GM21381 (cell line): ENCODE measurements at regions not wholly inside any gene's neighbourhood (a gene's known extent, or its start where the extent isn't known, plus 50 kb on each side); places are given as distances from the start of the nearest gene placed in this dataset.
"Not testable (repeated sequence)": the region's sequence is repeated elsewhere in the genome, so short reads cannot be mapped to it uniquely, and the experiment has no call there.

Experiments
- ATAC-seq: cut with Tn5 transposase; IDR thresholded peaks from one replicate; pipeline ENCODE4 v1.9.1; 2021; ENCODE audit warnings: mild to moderate bottlenecking, moderate library complexity; ENCODE audit not compliant: unreplicated experiment

GRCh38 chr6:4656106-4656505 lies 120.1 kb upstream of the CDYL start:
- no peak for ATAC-seq

GRCh38 chr6:4655196-4656025 lies 120.8 kb upstream of the CDYL start:
- no peak for ATAC-seq

GRCh38 chr6:4653141-4653540 lies 123.1 kb upstream of the CDYL start:
- ATAC-seq, result no peak

DNA sequence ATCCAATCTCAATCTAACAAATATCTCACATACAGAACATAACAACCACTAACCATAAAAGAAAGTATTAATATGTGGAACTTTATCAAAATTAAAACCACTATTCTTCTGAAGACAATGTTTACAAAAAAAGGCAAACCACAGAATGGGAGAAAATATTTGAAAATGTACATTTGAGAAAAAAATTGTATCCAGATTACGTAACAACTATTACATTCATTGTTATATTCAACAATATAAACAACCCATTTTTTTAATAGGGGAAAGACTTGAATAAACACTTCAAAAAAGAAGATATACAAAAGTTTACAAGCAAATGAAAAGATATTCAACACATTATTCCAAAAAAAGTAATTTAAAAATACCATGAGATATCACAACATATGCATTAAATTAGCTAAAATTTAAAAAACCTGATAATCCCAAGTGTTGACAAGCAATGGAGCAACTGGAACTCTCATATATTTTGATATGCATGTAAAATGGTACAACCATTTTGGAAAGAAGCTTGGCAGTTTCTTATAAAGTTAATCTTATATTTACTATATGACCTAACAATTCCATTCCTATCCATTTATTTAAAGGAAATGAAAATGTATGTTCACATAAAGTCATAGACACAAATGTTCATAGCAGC lies 124.3 kb upstream of the CDYL start:
- no peak for ATAC-seq

DNA sequence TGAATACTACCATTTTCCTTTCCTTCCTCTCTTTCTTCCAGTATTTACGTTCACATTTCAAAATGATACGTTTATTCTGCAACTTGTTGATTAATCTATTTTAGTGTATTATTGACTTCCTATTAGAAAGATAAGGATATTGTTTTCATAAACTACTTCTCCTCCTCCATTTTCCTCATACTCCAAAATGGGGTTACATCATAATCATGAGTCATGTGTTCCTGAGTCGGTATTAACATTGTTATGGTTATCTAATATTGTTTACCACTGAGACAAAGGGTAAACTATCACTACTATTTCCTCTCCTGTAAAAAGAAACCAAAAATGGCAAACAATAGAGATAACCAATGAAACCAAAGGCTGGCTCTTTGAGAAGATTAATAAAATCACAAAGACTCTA lies 126.5 kb upstream of the CDYL start:
- ATAC-seq, result no peak

DNA sequence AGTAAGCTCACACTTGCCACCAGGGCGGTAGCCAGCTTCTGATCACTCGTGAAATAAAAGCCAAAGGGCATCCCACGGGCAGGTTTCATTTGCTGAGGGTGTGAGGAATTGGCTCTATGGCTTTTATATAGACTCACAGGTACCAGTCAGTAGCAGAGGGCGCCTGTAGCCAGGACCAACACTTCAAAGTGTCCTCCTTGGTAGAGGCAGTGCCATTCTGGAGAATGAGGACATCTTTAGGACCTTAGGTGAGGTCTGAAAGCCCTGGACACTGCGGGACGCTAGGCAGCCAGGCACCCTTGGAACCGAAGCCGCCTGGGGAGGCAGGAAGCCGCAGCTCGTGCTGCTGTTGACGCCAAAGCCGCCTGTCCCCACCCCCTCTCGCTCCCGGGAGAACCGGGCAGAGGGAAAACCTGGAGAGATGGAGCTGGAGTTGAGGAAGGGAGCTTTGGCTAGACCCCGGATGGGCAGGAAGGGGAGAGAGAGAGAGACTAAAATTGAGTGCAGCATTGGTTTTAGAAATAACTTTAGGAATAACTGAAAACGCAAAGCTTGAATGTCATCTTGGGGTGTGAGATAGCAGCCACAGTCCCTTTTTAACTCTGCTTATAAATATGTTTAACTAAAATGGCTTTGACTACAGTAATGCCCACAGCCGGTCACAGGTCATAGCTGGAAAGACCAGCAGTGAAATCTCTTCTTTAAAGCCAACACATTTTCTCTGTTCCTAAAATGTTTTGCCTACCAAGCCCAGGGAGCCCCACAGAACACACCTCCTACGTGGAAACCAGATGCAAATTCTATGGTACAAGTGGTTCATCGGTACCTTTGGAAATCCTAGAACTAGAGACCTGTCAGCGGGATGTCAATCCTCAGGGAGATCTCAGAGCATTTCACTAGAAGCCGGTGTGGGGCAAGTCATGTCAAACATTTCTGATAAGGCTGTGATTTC lies 128.5 kb upstream of the CDYL start:
- ATAC-seq, result no peak

- ATAC-seq, result no peak
Observed at GRCh38 chr6:4645713-4646360, 130.4 kb upstream of the CDYL start.

DNA sequence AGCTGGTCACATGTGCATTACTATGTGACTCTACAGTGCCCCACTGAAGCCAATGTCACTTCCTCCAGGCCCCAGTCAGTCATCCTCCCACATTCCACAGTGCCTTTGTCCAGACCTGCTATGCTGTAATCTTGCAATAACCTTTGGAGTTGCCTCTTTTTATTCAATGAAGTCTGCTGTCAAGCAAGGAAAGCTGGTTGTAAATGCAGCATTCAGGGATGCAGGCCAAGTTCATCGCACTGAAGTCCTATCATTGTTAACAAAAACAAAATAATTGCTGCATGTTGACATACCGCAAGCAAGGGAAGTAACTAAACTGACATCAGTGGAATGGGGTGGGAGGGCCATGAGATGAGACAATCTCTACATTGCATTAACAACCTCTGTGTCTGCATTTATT lies 131.2 kb upstream of the CDYL start:
- no peak for ATAC-seq

- no peak for ATAC-seq
Observed at GRCh38 chr6:4641461-4641860, 134.7 kb upstream of the CDYL start.

DNA sequence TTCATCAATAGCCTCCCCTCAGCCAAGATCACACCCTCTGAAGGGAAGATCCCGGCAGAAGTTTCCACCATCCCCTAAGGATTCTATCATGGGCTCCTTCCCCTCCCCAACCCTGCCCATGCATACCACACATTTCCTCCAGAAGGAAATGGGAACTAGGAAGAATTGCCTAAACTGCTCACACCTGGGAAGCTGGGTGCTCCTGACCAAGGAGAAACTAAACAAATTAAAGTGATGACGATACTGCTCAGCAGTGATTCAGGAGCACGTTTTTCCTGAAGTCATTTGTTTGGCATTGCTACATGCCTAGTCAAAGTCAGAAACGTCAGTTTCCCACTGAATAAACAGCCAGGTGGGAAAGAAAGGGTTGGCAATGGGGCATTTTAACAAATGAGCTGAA lies 136.1 kb upstream of the CDYL start:
- ATAC-seq, result no peak

DNA sequence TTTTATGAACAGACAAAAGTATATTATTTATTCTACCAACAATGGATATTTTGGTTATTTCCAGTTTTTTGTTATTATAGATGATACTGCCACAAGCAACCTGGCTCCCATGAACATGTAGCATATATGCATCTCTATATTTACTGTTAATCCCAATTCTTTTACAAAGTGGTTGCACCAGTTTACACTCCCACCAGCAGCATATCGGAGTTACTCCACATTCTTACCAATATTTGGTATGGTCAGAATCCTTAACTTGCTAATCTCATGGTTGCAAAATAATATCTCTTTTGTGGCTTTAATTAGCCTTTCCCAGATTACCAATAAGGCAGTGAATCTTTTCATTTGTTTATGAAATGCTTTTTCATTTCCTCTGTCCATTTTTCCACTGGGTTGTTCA lies 137.6 kb upstream of the CDYL start:
- ATAC-seq, result no peak

DNA sequence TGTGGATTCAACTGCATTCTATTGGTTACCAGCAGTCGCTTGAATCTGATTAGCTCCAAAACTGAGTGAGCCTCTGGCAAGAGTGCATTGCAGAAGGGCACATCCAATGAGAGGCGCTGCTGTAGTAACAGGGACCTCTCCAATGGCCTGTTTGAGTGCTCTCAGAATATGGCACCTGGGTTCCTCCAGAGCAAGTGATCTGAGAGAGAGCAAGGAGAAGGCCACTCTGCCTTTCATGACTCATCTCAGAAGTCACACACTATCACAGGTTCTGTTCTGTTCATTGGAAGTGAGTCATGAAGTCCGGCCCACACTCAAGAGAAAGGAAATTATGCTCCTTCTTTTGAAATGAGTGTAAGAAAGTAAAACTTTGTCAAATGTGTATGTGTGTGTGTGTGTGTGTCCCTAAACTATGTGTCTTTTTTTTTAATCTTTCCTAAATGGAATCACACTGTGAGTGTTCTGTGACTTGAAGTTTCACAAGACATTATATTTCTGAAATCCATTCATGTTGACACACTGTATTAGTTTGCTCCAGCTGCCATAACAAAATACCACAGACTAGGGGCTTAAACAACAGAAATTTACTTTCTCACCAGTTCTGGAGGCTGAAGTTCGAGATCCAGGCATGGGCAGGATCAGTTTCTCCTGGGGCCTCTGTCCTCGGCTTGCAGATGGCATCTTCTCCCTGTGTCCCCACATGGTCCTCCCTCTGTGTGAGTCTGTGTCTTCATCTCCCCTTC lies 138.3 kb upstream of the CDYL start:
- ATAC-seq, result no peak

DNA sequence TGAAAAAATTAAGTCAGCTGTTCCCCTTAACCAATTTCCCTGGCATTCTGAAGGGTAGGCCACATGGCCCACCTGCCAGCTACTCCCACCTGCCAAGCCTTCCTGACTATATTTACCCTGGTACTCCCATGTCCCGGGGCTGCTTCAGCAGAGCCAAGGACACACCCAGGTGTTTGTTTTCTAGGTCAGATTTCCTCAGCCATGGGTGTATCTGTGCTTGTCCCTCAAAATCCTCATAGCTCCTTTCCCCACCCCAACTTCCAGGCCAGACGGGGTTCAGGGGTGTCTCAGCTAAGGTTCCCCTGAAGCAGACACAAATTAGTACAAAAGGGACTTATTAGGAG lies 139.4 kb upstream of the CDYL start:
- ATAC-seq, result no peak

- ATAC-seq, result no peak
Observed at GRCh38 chr6:4636191-4636880, 139.9 kb upstream of the CDYL start.

DNA sequence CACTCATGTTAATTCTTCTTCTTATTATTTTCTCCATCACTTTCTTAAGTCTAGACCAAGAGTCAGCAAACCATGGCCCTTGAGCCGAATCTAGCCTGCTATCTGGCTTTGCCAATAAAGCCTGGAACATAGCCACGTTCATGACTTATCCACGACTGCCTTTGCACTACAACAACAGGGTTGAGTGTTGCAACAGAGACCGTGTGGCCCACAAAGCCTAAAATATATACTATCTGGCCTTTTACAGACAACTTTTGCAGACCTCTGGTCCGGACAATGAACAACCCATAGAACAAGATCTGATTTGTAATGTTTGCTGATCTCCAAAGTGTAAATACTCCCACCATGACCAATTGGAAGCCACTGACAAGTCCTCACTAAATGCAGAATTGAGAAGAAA lies 140.5 kb upstream of the CDYL start:
- ATAC-seq, result no peak

DNA sequence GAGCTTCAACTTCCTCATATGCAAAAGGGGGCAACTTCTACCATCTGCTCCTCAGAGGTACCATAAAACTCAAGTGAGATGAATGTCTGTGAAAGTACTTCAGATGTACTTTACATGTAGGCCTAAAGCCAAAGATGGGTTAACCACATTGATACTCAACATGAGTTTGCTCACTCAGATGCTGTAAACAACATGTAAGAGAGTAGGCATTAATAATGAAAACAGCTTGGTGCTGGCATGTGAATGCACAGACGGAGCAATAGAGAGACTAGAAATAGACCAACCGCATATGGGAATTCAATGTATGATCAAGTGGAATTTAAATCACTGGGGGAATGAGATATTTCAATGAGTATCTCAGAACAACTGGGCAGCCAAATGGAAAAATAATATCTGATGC lies 143.8 kb upstream of the CDYL start:
- no peak for ATAC-seq

DNA sequence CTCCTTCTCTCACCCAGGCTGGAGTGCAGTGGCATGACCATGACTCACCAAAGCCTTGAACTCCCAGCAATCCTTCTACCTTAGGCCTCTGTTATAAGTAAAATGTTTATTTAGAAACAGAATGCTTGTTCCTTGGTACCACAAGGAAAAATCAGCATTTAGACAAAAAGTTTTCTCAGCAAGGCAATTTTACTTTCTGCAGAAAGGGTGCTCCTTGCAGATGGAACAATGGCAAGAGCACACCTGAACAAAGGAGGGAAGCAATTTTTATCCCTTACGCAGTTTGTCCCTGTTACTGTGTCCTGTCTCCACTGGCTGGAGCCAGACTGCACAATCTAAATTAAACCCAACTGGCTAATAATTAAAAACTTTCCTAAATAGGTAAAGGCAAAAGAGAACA lies 146.4 kb upstream of the CDYL start:
- ATAC-seq, result not testable (repeated sequence)

DNA sequence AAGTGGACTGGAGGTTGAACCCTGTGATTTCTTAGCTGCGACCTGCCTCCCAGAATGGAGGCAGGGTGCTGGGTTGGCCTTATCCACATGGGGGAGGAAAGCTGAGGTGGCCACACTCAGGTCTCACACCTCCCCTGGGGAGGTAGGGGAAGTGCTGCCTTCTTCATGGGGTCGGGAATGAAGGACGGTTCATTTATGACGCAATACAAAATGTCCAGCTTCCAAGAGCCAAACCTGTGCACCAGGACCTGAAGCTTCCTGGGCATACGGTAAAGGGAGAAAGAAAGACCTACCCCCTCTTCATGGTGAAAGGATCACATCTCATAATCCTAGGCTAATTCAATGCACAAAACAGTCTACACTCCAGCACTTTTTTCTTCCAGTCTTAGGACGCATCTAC lies 150.6 kb upstream of the CDYL start:
- ATAC-seq, result no peak

GRCh38 chr6:4624726-4625125 lies 151.5 kb upstream of the CDYL start:
- no peak for ATAC-seq
